Glutamatergic neuron (in vitro differentiated cells): ENCODE measurements at regions not wholly inside any gene's neighbourhood (a gene's known extent, or its start where the extent isn't known, plus 50 kb on each side); places are given as distances from the start of the nearest gene placed in this dataset.

ENCODE experiments used
- DNase-seq: peaks from one replicate; pipeline ENCODE4 v3.0.0; 2022
- H3K27ac Mint-ChIP-seq: one replicate; pipeline ENCODE4 v1.8.0; 2020; ENCODE audit warnings: mild to moderate bottlenecking, mixed read lengths, inconsistent platforms; ENCODE audit not compliant: unreplicated experiment
- H3K27me3 Mint-ChIP-seq: one replicate; pipeline ENCODE4 v1.8.0; 2020; ENCODE audit warnings: mild to moderate bottlenecking, moderate library complexity, mixed read lengths, inconsistent platforms; ENCODE audit not compliant: unreplicated experiment
- H3K36me3 Mint-ChIP-seq: one replicate; pipeline ENCODE4 v1.8.0; 2020; ENCODE audit warnings: mild to moderate bottlenecking, mixed read lengths, inconsistent platforms; ENCODE audit not compliant: unreplicated experiment
- H3K4me1 Mint-ChIP-seq: one replicate; pipeline ENCODE4 v1.8.0; 2020; ENCODE audit warnings: mild to moderate bottlenecking, low read depth, mixed read lengths, inconsistent platforms; ENCODE audit not compliant: unreplicated experiment
- H3K4me3 Mint-ChIP-seq: one replicate; pipeline ENCODE4 v1.8.0; 2020; ENCODE audit warnings: mild to moderate bottlenecking, mixed read lengths, inconsistent platforms; ENCODE audit not compliant: unreplicated experiment
- H3K9me3 Mint-ChIP-seq: one replicate; pipeline ENCODE4 v1.8.0; 2020; ENCODE audit warnings: mild to moderate bottlenecking, moderate library complexity, mixed read lengths, inconsistent platforms; ENCODE audit not compliant: unreplicated experiment
- TF ChIP-seq, protein P1 (sequence below): fragments of 200-600 bp; sonication (generic); IDR thresholded peaks from one replicate; pipeline ENCODE4 v1.5.0; 2021; ENCODE audit not compliant: partially characterized antibody, unreplicated experiment

DNA sequence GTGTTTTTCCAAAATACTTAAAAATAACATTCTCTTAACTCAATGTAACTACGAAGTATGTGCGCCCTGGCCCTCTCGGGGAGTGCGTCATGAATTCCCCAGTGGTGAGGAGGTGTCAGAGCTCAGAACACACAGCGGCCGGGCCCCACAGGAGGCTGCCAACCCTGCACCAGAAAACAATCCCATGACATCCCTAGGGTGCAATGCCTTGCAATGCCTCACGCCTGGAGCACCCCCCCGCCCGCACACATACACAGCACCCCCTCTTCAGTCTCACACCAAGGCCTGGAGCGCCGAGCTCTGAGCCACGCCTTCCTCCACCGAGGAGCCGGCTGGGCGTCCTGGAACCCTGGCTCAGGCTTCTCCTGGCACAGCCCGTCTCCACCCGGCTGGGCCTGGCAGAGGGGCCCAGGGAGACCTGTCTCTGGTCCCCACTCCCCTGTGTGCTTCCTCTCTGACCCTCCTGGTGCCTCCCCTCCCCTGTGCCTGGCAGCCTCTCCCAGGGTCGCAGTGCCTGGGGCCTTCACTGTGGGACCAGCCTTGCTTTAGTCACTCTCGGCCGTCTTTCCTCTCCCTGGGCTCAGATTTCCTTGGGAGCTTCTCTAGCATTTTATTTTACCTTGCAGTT lies 108.2 kb upstream of the ADRA2C start:
- H3K4me1 Mint-ChIP-seq, result peaks cover 28% of the 10 kb centered on the region

DNA sequence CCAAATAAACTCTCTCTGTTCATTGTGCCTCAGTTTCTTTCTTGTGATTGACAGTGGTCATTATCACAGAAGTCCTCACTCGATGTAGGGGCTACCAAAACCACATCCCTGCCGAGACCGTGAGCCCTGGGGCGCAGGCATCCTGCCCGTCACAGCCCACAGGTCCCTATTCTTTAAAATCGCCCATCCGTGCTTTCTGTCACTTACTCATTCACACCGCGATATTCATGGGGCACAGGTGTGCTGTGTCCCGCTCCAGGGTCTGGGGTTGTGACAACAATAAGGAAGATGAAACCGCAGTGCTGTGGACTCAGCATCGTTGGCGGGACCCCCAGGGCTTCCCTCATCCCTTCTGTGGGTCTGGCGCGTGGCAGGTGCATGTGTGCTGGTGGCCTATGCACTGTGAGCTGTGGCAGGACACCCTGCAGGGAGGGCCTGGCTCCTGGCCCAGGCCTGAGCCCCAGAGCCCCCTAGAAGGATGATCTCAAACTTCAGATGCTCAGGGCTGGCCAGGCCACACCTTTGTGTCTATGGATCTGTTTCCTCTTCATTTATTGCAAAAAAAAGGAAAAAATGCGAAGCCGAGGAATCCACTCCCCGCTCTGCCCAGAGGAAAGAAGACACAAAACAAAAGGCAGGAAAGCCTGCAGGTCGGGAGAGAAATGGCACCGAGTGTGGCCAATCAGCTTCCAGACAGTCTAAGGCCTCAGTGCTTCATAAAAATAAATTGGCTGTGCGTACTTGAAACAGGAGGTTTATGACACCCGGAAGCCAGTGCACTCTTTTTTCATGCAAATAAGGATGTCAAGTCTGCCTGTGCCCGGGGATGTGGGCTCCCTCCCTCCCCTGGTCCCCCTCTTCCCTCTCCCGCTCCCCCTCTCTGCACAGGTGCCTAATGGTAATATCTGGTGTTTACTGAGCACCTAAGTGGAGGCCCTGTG lies 109.5 kb upstream of the ADRA2C start:
- H3K4me3 Mint-ChIP-seq, result no peak overlapping the region
- TF ChIP-seq, protein P1, sequence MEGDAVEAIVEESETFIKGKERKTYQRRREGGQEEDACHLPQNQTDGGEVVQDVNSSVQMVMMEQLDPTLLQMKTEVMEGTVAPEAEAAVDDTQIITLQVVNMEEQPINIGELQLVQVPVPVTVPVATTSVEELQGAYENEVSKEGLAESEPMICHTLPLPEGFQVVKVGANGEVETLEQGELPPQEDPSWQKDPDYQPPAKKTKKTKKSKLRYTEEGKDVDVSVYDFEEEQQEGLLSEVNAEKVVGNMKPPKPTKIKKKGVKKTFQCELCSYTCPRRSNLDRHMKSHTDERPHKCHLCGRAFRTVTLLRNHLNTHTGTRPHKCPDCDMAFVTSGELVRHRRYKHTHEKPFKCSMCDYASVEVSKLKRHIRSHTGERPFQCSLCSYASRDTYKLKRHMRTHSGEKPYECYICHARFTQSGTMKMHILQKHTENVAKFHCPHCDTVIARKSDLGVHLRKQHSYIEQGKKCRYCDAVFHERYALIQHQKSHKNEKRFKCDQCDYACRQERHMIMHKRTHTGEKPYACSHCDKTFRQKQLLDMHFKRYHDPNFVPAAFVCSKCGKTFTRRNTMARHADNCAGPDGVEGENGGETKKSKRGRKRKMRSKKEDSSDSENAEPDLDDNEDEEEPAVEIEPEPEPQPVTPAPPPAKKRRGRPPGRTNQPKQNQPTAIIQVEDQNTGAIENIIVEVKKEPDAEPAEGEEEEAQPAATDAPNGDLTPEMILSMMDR, result no peak
- H3K9me3 Mint-ChIP-seq, result peaks cover 3% of the 10 kb centered on the region
- peaks cover 6% of the 10 kb centered on the region for H3K27me3 Mint-ChIP-seq
- H3K27ac Mint-ChIP-seq, result no peak overlapping the region
- no peaks in the 10 kb centered on the region for H3K36me3 Mint-ChIP-seq
- DNase-seq, result no peak
- H3K4me1 Mint-ChIP-seq, result peaks cover 30% of the 10 kb centered on the region

More for the DNA sequence above, 108.2 kb upstream of the ADRA2C start:
- DNase-seq, result no peak
- Mint-ChIP-seq H3K9me3 (peaks cover 3% of the 10 kb centered on the region), H3K36me3 (no peaks in the 10 kb centered on the region), H3K27me3 (peaks cover 6% of the 10 kb centered on the region), H3K4me3 (no peak overlapping the region), H3K27ac (no peak overlapping the region)
- TF ChIP-seq, protein P1, result no peak

DNA sequence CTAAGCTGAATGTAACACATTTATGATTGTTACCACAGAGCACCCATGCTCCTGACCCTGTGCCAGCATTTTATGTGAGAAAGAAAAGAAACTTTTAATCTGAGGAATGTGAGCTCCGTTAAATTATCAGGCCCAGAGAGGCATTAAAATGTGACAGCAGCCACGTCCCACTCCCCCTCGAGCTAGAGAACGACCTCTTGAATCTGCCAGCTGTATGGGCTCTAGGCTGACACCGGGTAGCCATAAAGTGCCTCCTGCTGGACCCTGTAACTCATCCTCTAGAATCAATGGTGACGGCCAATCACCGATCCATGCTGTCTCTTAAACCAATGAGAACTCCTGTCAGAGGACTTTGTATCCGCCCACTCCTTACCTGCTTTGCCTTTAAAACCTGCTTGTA lies 110.2 kb upstream of the ADRA2C start:
- no peak overlapping the region for H3K4me3 Mint-ChIP-seq
- no peak for DNase-seq

DNA sequence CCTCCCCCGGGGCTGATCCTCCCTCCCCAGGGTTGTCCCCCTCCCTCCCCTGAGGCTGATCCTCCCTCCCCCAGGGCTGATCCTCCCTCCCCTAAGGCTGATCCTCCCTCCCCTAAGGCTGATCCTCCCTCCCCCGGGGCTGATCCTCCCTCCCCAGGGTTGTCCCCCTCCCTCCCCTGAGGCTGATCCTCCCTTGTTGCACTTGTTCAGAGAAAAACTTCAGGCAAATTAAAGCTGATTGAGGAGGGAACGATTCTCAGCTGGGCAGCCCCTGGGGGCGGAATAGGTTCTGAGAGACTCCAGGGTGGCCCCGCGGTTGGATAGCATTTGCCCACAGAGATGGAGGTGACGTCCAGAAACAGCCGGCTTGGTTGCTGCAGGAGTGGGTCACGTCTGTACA lies 110.7 kb upstream of the ADRA2C start:
- Mint-ChIP-seq H3K36me3 (no peaks in the 10 kb centered on the region), H3K4me3 (no peak overlapping the region), H3K9me3 (peaks cover 1% of the 10 kb centered on the region), H3K27ac (no peak overlapping the region), H3K4me1 (peaks cover 20% of the 10 kb centered on the region), H3K27me3 (peaks cover 4% of the 10 kb centered on the region)
- no peak for DNase-seq
- TF ChIP-seq, protein P1, result no peak

More for the DNA sequence above, 110.2 kb upstream of the ADRA2C start:
- TF ChIP-seq, protein P1, result no peak
- Mint-ChIP-seq H3K27ac (no peak overlapping the region), H3K27me3 (peaks cover 6% of the 10 kb centered on the region), H3K36me3 (no peaks in the 10 kb centered on the region), H3K9me3 (peaks cover 3% of the 10 kb centered on the region), H3K4me1 (peaks cover 25% of the 10 kb centered on the region)
